Right cardiac atrium (tissue), 5 donors: ENCODE measurements at regions not wholly inside any gene's neighbourhood (a gene's known extent, or its start where the extent isn't known, plus 50 kb on each side); places are given as distances from the start of the nearest gene placed in this dataset.
"Not testable (repeated sequence)": the region's sequence is repeated elsewhere in the genome, so short reads cannot be mapped to it uniquely, and the experiment has no call there.

ENCODE experiments used
- ATAC-seq, 2 donors: fragments of 200-7000 bp; cut with Tn5 transposase; one replicate each; pipeline versions ENCODE4 v1.8.0 to v1.9.1; 2020; ENCODE audit warnings: moderate library complexity in 2 of 2, mild to moderate bottlenecking in 1 of 2
- DNase-seq, 3 donors: peaks; one replicate each; pipeline ENCODE4 v3.0.0-alpha.2; 2020
- H3K27ac ChIP-seq: one replicate; pipeline ENCODE4 v1.5.1; 2013; ENCODE audit warnings: mild to moderate bottlenecking, low read length, control low read depth, moderate library complexity
- H3K27me3 ChIP-seq: one replicate; pipeline ENCODE4 v1.6.1; 2013; ENCODE audit not compliant: control insufficient read depth, insufficient read depth
- H3K4me1 ChIP-seq: one replicate; pipeline ENCODE4 v1.6.1; 2013; ENCODE audit warnings: low read length; ENCODE audit not compliant: control insufficient read depth, insufficient read depth
- H3K4me3 ChIP-seq: one replicate; pipeline ENCODE4 v1.5.1; 2013; ENCODE audit warnings: low read length, control low read depth
- H3K9me3 ChIP-seq: one replicate; pipeline ENCODE4 v1.6.1; 2013; ENCODE audit warnings: low read length; ENCODE audit not compliant: control insufficient read depth
- WGBS: extraction: QIAGEN DNeasy Blood & Tissue Kit; methylation state at CpG from one replicate; pipeline ENCODE4 v1.1.7; 2013; 5-methylcytosine and 5-hydroxymethylcytosine counted together
- intact Hi-C, 4 donors: fragments of 100-400 bp; cut with DNase I; formaldehyde crosslinking; loops; one replicate each; pipeline versions ENCODE4 v1.11.0 to v1.14.0; 2022 to 2023
- donor health status: healthy with polysubstance abuse.
- donor health status: DM: no; HTN: yes; CAD: no.
- donor health status: DM: no; HTN: no; CAD: no.
- donor health status: DM: no; HTN: yes; CAD: no; lungs with severe emphysema.
- donor health status: DM: yes; HTN: yes; CAD: no.

DNA sequence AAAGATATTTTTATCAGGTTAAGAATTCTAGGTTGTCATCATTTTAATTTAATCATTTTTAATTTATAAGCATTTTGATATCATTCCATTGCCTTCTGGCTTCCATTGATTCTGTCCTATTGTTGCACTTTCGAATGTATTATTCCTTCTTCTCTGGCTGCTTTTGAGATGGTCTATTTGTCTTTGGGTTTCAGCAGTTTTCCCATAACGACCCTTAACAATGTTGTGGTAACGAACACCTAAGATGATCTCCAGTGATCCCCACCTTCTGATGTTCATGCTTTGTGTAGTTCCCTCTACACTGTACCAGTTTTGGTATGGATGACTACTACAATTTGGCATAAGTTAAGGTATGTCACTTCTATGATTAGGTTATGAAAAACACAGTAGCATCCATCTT is 59.9 kb downstream of the MINAR1 start:
- Histone ChIP-seq H3K9me3 (no peaks in the 10 kb centered on the region), H3K27me3 (no peaks in the 10 kb centered on the region), H3K4me1 (no peaks in the 10 kb centered on the region), H3K27ac (no peak overlapping the region), H3K4me3 (no peak overlapping the region)
- no peak for DNase-seq
- intact Hi-C loops: no loop called here
- no peak for ATAC-seq
- 84% methylated on average over 3 of the region's 3 CpGs for WGBS

DNA sequence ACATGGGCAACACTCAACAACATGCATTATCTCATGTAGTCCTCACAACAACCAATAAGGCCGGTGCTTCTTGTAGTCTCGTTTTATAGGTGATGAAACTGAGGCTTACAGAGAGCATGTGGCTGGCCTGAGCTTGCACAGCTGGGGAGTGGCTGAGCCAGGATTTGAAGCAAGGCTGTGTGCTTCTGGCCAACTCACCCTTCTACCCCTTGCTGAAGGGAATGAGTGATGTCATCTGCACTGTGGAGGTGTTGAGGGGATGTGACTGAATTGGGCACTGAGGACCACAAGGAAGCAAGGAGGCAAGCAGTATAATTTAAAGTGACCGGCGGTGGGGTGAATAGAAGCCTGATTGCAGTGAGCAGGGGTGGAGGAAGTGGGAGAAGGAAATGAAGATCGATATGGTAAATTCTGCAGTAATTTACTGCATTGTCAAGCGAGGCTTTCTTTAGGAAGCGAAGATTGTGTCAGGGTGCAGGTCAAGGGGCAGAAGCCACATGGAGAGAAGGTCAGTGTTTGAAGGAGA is 62.3 kb downstream of the MINAR1 start:
- Histone ChIP-seq H3K27ac (no peak overlapping the region), H3K27me3 (no peaks in the 10 kb centered on the region), H3K4me1 (no peaks in the 10 kb centered on the region), H3K9me3 (no peaks in the 10 kb centered on the region), H3K4me3 (no peak overlapping the region)
- ATAC-seq: no peak
- no peak for DNase-seq
- WGBS: 53% methylated on average over 7 of the region's 7 CpGs
- intact Hi-C loops: no loop called here

DNA sequence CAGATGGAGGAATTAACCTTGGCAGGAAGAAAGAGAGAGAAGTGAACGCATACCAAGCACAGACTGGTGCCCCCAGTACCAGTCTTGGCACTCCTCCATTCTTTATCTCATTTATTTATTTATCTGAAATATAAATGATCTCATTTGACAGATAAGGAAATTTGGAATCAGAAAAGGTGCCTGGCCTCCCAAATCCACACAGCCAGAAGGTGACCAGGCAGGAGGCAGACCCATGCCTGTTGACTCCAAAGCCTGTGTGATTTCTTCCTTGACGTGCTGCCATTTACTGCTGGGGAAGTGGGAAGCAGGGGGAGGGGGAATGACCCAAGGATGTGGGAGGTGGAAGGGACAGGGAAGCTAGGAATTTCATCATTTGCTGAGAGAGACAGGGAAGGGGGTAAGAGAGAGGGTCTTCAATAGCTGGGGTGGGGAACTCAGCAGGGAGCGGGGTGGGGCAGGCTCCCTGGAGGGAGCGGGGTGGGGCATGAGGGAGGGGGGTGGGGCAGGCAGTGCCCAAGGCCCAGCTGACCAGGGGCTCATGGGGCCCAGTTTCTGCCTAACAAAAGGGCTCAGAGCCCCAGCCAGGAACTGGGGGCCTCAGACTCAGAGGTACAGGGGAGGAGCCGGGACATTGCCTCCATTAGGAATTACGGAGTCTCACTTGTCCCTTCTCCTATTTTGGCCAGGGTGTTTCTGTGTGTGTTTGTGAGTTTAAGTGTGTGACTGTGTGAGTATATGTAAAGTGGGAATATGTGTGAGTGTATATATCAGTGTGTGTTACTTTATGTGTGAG is 63.0 kb downstream of the MINAR1 start:
- Histone ChIP-seq H3K27me3 (no peaks in the 10 kb centered on the region), H3K27ac (no peak overlapping the region), H3K4me3 (no peak overlapping the region), H3K9me3 (no peaks in the 10 kb centered on the region), H3K4me1 (no peaks in the 10 kb centered on the region)
- 72% methylated on average over 6 of the region's 6 CpGs for WGBS
- no peak for DNase-seq
- intact Hi-C loops: no loop called here
- ATAC-seq: no peak

DNA sequence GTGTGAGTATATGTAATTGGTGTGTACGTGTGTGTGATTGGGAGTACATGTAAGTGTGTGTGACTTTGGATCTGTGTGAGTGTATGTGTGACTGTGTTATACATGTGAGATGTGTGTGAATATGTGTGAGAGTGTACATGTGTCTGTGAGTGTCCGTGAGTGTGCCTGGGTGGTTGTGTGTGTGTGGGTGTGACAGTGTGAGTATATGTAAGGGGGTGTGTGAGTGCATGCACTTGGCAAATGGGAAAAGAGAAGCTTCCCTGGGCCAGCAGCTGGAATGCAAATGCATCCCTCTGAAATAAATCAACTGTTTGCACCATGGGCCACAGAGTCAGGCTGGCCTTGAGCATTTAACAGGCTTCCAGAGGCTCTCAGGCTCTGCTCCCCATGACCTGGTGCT is 63.6 kb downstream of the MINAR1 start:
- no peaks in the 10 kb centered on the region for H3K27me3 ChIP-seq
- no peak for DNase-seq
- H3K27ac ChIP-seq: no peak overlapping the region
- intact Hi-C loops: no loop called here
- ATAC-seq: no peak
- no peak overlapping the region for H3K4me3 ChIP-seq
- 87% methylated on average over 2 of the region's 2 CpGs for WGBS
- no peaks in the 10 kb centered on the region for H3K9me3 ChIP-seq
- no peaks in the 10 kb centered on the region for H3K4me1 ChIP-seq

DNA sequence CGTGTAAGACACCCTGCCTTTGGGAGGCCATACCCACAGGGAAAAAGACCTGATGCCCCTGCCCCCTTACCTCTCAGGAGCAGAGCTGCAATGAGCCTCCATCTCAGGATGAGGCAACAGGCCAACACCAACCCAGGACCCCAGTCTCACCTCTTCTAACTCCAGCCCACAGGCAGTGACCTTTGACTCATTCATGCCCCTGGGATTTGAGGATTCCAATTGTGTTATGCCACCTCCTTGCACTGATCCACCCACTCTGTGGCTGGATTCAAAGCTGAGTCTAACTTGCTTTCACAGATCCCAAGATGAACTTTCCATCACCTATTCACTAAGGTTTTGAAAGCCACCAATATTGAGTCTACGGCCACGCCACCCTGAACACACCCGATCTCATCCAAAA is 64.7 kb downstream of the MINAR1 start:
- intact Hi-C loops: no loop called here
- no peaks in the 10 kb centered on the region for H3K4me1 ChIP-seq
- no peak overlapping the region for H3K4me3 ChIP-seq
- no peak for DNase-seq
- 90% methylated on average over 4 of the region's 4 CpGs for WGBS
- no peak for ATAC-seq
- H3K27ac ChIP-seq: no peak overlapping the region
- H3K27me3 ChIP-seq: no peaks in the 10 kb centered on the region
- H3K9me3 ChIP-seq: no peaks in the 10 kb centered on the region

DNA sequence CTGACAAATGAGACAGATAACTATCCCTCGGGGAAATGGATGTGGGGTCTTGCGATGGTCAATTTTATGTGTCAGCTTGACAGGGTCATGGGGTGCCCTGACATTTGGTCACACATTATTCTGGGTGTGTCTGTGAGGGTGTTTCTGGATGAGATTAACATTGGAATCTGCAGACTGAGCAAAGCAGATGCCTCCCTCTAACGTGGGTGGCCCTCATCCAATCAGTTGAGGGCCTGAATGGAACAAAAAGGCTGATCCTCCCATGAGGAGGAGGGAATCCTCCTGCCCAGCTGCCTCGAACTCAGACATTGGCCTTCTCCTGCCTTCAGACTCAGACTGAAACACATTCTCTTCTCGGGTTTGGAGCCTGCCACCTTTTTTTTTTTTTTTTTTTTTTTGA is 69.0 kb downstream of the MINAR1 start:
- ATAC-seq (no peak), DNase-seq (no peak)
- WGBS: 57% methylated on average over 5 of the region's 5 CpGs
- intact Hi-C loops: no loop called here
- Histone ChIP-seq H3K9me3 (no peaks in the 10 kb centered on the region), H3K4me3 (no peak overlapping the region), H3K27me3 (no peaks in the 10 kb centered on the region), H3K4me1 (no peaks in the 10 kb centered on the region), H3K27ac (no peak overlapping the region)

DNA sequence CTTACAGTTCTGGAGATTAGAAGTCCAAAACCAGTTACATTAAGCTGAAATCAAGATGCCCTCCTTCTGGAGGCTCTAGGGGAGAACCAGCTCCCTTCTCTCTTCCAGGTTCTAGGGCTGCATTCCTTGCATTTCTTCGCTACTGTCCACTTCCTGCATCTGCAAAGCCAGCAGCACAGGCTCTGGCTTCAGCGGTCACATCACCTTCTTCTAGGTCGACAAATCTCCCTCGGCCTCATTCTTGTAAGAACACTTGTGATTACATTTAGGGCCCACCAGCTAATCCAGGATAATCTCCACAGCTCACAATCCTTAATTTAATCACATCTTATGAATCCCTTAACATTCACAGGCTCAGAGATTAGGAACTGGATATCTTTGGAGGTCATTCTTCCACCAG is 73.8 kb downstream of the MINAR1 start:
- no peak for DNase-seq
- intact Hi-C loops: no loop called here
- no peak overlapping the region for H3K4me3 ChIP-seq
- no peaks in the 10 kb centered on the region for H3K27me3 ChIP-seq
- ATAC-seq: no peak
- H3K27ac ChIP-seq: no peak overlapping the region
- WGBS: 71% methylated on average over 4 of the region's 4 CpGs
- H3K9me3 ChIP-seq: no peaks in the 10 kb centered on the region
- H3K4me1 ChIP-seq: no peaks in the 10 kb centered on the region

DNA sequence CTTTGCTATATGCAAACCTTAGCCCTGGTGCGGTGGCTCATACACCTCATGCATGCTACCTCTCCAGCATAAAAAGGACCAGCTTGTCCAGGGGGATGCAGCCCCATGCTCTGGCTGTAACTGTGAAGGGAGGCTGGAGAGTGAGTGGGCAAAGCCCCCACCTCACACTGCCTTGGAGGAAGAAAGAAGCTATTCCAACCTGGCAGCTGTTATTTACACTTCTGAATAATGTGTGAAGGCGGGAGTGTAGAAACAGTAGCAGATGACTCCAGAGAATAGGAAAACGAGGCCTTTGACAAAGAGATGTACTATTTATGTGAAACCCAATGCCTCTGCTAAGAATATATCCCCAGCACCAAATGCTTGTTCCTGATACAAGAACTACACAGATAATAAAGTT is 80.7 kb downstream of the MINAR1 start:
- WGBS: 54% methylated on average over 2 of the region's 3 CpGs
- DNase-seq, H3K4me3 ChIP-seq, H3K4me1 ChIP-seq, H3K9me3 ChIP-seq, ATAC-seq, intact Hi-C loops, H3K27me3 ChIP-seq, H3K27ac ChIP-seq: not testable (repeated sequence)

DNA sequence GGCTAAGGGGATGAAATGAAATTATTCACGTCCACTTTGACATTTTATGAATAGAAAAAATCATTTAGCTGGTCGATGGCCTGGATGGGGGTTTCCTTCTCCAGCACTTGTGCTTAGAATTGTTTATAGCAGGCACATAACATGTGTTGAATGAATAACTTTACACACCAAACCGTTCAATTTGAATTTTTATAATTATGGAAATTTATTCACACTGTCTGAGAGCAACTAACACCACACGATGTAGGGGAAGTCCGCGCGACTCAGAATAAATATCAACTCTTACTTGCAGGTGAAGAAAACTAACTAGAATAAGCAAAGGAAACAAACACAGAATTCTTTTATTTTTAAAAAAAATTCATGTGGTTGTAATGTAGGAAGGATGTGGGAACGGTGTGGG is 81.3 kb downstream of the MINAR1 start:
- ATAC-seq (no peak), DNase-seq (no peak)
- WGBS: 86% methylated on average over 8 of the region's 8 CpGs
- Histone ChIP-seq H3K4me1 (no peaks in the 10 kb centered on the region), H3K9me3 (no peaks in the 10 kb centered on the region), H3K4me3 (no peak overlapping the region), H3K27me3 (no peaks in the 10 kb centered on the region), H3K27ac (no peak overlapping the region)
- intact Hi-C loops: no loop called here

DNA sequence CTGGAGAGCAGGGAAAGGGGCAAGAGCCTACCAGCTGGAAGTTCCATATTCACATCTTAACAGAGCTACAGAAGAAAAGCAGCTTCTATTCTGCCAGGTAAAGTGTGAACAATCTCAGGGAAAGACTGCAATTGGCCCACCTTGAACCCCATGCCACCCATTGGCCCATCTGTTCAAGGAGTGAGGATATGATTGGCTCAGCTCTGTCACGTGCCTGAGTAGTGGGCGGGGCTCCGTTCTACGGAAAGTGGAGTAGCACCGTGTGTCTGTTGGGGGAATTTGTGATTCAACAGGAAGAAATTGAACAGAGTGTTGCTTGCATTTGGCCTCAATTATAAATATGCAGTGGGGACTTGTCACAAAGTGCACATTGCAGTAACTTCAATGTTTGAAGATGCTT is 81.8 kb downstream of the MINAR1 start:
- WGBS: 92% methylated on average over 5 of the region's 5 CpGs
- no peak overlapping the region for H3K27ac ChIP-seq
- intact Hi-C loops: no loop called here
- DNase-seq (no peak), ATAC-seq (no peak)
- H3K27me3 ChIP-seq: no peaks in the 10 kb centered on the region
- no peaks in the 10 kb centered on the region for H3K4me1 ChIP-seq
- no peak overlapping the region for H3K4me3 ChIP-seq
- H3K9me3 ChIP-seq: no peaks in the 10 kb centered on the region

DNA sequence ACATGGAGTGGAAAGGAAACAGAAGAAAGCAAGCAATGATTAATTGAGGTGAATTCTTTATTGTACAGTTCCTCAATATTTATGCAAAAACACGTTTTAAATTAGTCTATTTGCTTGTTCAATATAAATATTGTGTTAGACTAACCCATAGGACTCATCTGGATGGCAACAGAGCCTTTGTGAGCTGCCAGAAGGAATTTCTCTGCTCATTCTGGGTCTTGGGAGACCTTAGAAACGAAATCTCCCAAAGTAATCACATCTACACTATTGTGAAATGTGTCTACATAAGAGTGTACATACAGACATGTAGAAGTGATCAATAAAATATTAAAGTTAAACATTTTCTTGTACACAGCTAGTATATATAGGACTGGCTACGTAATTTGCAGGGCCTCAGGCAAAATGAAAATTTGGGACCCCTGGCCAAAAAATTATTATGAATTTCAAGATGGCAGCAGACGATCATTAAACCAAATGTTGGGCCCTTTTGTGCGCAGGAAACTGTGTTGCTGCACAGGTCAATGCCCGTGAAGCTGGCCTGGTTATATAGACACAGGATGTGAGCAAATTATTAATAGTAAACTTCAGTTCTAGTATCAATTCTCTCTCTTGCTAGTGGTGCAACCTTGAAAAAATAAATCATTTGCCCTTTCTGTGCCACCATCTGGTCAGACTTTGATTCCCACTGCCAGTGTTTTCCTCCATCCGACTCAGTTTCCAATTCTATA is 83.3 kb downstream of the MINAR1 start:
- Histone ChIP-seq H3K27me3 (no peaks in the 10 kb centered on the region), H3K9me3 (no peaks in the 10 kb centered on the region), H3K4me1 (no peaks in the 10 kb centered on the region), H3K4me3 (no peak overlapping the region), H3K27ac (no peak overlapping the region)
- WGBS: 77% methylated on average over 7 of the region's 7 CpGs
- ATAC-seq (no peak), DNase-seq (no peak)
- intact Hi-C loops: no loop called here
